IPS-20b (cell line): ENCODE measurements at regions not wholly inside any gene's neighbourhood (a gene's known extent, or its start where the extent isn't known, plus 50 kb on each side); places are given as distances from the start of the nearest gene placed in this dataset.

Source experiments
- H3K27ac ChIP-seq: one replicate; pipeline ENCODE4 v1.5.1; 2013; ENCODE audit warnings: low read length
- H3K27me3 ChIP-seq: 2 replicates; pipeline ENCODE4 v1.6.1; 2013; ENCODE audit warnings: mild to moderate bottlenecking, low read length, inconsistent platforms; ENCODE audit not compliant: insufficient read depth
- H3K36me3 ChIP-seq: 2 replicates; pipeline ENCODE4 v1.6.1; 2013; ENCODE audit warnings: low read depth, mild to moderate bottlenecking, inconsistent platforms, low read length, moderate library complexity; ENCODE audit not compliant: insufficient read depth
- H3K4me1 ChIP-seq: 2 replicates; pipeline ENCODE4 v1.6.1; 2013; ENCODE audit warnings: mild to moderate bottlenecking, control low read depth, inconsistent platforms, low read length, moderate library complexity; ENCODE audit not compliant: insufficient read depth
- H3K4me3 ChIP-seq: 2 replicates; pipeline ENCODE4 v1.5.1; 2013; ENCODE audit warnings: mild to moderate bottlenecking, low read length, inconsistent platforms
- H3K9ac ChIP-seq: 2 replicates; pipeline ENCODE4 v1.6.1; 2013; ENCODE audit warnings: low read depth, mild to moderate bottlenecking, inconsistent platforms, low read length, moderate library complexity
- H3K9me3 ChIP-seq: 2 replicates; pipeline ENCODE4 v1.6.1; 2013; ENCODE audit warnings: mild to moderate bottlenecking, low read depth, low read length, inconsistent platforms; ENCODE audit not compliant: insufficient read depth

DNA sequence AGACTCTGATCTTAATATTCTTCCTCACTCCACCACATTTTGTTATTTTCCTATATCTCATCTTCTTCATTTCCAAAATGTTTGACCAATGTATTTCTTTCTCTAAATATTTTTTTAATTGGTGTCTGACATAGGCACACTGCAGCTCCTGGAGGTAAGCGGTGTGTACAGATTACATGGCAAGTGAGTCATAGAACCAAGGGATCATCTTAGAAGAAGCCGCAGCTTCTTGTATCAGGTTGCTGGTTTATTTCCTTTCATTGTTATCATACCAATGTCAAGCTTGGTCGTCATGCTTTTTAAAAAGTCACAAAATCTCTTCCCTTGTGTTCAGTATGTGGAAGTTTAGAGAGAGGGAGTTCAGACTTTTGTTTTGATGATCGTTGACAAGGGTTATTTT is 526.1 kb upstream of the CDH18 start:
- Histone ChIP-seq H3K9ac (no peak overlapping the region), H3K36me3 (no peaks in the 10 kb centered on the region), H3K27me3 (no peaks in the 10 kb centered on the region), H3K9me3 (no peaks in the 10 kb centered on the region), H3K4me3 (no peak overlapping the region), H3K27ac (no peak overlapping the region), H3K4me1 (no peaks in the 10 kb centered on the region)

DNA sequence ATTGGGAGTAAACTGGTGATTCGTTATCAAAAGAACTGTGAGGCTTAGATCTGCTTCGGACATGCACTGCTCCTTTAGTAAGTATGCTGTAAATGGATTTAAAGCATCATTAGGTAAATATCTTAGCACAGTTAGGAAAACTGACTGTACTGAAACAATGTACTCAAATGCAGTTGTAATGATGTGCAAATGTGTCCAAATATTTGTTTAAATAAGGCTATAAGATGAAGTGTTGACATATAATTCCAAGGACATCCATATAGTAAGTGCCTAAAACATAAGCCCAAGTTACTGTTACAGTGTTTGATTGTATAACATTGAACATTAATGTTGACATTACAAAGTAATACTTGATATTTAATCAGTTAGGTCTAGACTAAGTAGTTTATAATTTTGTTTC is 512.5 kb upstream of the CDH18 start:
- H3K27ac ChIP-seq, result no peak overlapping the region
- no peaks in the 10 kb centered on the region for H3K9me3 ChIP-seq
- no peak overlapping the region for H3K9ac ChIP-seq
- H3K4me1 ChIP-seq, result no peaks in the 10 kb centered on the region
- no peak overlapping the region for H3K4me3 ChIP-seq
- H3K27me3 ChIP-seq, result no peaks in the 10 kb centered on the region
- H3K36me3 ChIP-seq, result no peaks in the 10 kb centered on the region

DNA sequence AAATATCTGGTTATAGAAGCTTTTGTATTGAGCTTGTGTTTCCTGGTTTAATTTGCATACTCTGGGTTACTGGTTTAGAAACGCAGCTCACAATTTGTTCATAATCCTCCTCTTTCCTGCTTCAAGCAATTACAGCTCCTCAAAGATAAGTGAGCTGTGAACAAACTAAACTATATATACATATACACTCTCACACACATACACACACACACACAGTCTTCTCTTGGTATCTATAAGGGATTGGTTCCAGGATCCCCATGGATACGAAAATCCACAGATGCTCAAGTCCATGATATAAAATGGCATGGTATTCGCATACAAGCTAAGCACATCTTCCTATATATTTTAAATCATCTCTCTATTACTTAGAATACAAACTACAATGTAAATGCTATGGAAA is 510.9 kb upstream of the CDH18 start:
- H3K4me3 ChIP-seq, result no peak overlapping the region
- no peak overlapping the region for H3K9ac ChIP-seq
- no peaks in the 10 kb centered on the region for H3K9me3 ChIP-seq
- no peak overlapping the region for H3K27ac ChIP-seq
- no peaks in the 10 kb centered on the region for H3K4me1 ChIP-seq
- no peaks in the 10 kb centered on the region for H3K36me3 ChIP-seq
- H3K27me3 ChIP-seq, result no peaks in the 10 kb centered on the region

DNA sequence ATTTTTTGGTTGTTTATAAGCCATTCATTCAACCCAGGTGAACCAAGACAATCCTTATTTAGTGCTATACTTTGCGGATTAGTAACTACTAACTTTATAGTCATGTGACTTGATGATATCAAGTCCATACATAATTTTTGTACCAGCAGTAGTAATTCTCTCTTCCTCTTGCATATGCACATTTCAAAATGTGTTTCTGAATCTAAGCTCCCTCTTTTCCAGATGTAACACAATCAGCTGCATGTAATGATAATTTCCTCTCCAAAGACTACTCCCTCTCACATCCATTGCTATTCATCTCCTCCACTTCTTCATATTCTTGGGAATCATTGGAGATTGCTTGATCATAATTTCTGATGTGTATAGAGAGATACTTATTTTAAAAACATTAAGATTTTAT is 510.1 kb upstream of the CDH18 start:
- Histone ChIP-seq H3K27me3 (no peaks in the 10 kb centered on the region), H3K27ac (no peak overlapping the region), H3K4me3 (no peak overlapping the region), H3K9me3 (no peaks in the 10 kb centered on the region), H3K36me3 (no peaks in the 10 kb centered on the region), H3K4me1 (no peaks in the 10 kb centered on the region), H3K9ac (no peak overlapping the region)

DNA sequence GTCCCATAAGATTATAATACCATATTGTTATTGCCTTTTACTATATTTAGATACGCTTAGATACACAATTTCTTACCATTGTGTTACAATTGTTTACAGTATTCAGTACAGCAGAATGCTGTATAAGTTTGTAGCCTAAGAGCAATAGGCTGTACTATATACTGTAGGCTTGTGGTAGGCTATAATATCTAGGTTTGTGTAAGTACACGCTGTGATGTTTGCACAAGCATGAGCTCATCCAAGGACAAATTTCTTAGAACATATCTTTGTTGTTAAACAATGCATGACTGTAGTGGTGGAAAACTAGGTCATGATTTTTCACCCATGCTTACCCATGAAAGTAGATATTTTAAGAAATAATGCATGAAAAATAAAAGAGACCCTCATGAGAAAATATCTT is 509.4 kb upstream of the CDH18 start:
- no peaks in the 10 kb centered on the region for H3K27me3 ChIP-seq
- no peak overlapping the region for H3K27ac ChIP-seq
- H3K36me3 ChIP-seq, result no peaks in the 10 kb centered on the region
- no peak overlapping the region for H3K9ac ChIP-seq
- H3K4me1 ChIP-seq, result no peaks in the 10 kb centered on the region
- no peak overlapping the region for H3K4me3 ChIP-seq
- H3K9me3 ChIP-seq, result no peaks in the 10 kb centered on the region

DNA sequence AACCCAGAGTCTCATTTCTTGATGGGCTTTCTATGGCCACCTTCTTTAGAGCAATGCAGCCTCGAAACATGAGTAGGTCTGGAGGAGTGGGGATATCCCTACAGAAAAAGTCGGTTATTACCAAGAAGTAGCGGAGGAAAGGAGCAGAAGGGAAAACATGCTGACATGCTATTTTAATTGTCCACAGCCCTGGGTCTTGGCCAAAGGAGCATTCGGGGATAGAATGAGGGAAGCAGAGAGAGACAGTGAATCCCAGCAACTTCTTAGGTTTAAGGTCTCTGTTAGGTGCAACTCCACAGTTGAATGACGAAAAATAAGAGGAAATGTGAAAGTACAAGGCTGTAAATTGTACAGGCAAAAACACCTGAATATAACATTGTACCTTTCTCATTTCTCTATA is 506.7 kb upstream of the CDH18 start:
- Histone ChIP-seq H3K27ac (no peak overlapping the region), H3K9me3 (no peaks in the 10 kb centered on the region), H3K9ac (no peak overlapping the region), H3K4me1 (no peaks in the 10 kb centered on the region), H3K4me3 (no peak overlapping the region), H3K36me3 (no peaks in the 10 kb centered on the region), H3K27me3 (no peaks in the 10 kb centered on the region)

DNA sequence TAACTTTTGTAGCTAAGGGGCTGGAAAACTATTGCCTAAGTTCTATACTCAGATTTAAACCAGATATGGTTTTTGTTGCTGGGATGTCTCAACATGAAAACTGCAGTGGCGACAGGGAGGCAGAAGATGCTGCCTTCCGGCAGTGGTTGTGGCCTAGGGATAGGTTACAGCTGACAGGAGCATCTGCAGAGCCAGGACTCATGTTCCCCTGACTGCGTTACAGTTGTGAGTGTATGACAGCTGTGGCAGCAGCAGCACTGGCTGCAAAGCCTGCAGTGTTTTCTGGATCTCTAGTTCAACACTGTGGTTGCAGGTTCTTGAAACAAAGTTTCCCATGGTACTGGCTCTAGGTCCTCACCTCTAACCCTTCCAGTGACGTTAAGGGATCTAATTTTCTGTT is 498.8 kb upstream of the CDH18 start:
- no peaks in the 10 kb centered on the region for H3K9me3 ChIP-seq
- H3K9ac ChIP-seq, result no peak overlapping the region
- no peaks in the 10 kb centered on the region for H3K4me1 ChIP-seq
- H3K27ac ChIP-seq, result no peak overlapping the region
- no peak overlapping the region for H3K4me3 ChIP-seq
- H3K36me3 ChIP-seq, result no peaks in the 10 kb centered on the region
- no peaks in the 10 kb centered on the region for H3K27me3 ChIP-seq

DNA sequence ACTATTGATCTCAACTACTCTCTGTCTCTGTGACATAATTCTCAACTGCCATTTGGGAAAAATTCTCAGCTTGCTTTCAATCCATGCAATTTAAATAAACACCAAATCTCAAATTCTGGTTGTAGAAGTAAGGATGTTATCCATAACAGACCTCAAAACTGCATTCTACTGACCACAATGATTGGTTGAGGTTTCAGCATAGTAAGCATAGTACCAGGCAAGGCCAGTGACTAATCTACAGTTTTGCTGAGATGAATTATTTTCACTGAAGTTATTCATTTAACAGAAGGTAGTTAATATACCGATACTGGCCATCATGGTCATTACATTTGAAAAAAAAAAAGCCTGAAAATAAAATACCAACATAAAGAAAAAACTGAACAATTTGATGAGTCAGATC is 488.0 kb upstream of the CDH18 start:
- H3K27ac ChIP-seq, result no peak overlapping the region
- no peaks in the 10 kb centered on the region for H3K4me1 ChIP-seq
- H3K9ac ChIP-seq, result no peak overlapping the region
- H3K9me3 ChIP-seq, result no peaks in the 10 kb centered on the region
- H3K27me3 ChIP-seq, result no peaks in the 10 kb centered on the region
- H3K36me3 ChIP-seq, result no peaks in the 10 kb centered on the region
- no peak overlapping the region for H3K4me3 ChIP-seq

DNA sequence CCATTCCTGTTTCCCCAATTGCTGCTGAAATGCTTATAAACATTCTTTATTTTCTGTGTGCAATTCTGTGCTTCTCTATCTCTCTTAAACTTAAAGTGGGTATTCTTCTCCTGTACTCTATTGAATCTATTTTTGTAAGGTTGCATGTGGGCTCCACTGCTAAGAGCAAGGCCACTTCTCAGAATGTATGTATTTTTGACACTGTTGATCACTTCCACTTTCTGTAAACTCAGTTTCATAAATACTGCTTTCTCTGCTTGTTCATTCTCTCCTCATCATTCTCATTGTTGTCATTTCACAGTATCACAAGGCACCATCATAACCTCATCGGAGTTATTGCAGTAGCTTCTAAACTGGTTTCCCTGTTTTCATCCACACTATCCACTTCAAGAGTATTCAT is 483.0 kb upstream of the CDH18 start:
- Histone ChIP-seq H3K9me3 (no peaks in the 10 kb centered on the region), H3K9ac (no peak overlapping the region), H3K27ac (no peak overlapping the region), H3K36me3 (no peaks in the 10 kb centered on the region), H3K4me3 (no peak overlapping the region), H3K27me3 (no peaks in the 10 kb centered on the region), H3K4me1 (no peaks in the 10 kb centered on the region)

DNA sequence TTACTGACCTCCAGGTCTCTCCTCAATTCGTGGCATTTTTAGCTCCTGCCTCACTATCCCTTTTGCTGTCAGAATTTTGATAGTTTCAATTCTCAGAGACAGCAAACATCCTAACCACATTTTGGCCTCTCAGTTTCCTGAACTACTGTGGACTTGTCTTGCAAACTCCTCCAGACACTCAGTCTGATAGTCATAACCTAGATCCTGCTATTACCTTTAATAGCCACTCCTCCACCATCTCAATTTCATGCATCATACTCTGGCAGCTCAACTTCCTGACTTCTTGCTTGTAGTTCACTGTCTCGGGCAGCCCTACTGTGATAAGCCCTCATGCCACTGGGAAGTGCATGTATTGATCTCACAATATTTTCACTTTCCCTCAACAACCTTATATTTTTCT is 481.8 kb upstream of the CDH18 start:
- Histone ChIP-seq H3K36me3 (no peaks in the 10 kb centered on the region), H3K27ac (no peak overlapping the region), H3K4me1 (no peaks in the 10 kb centered on the region), H3K27me3 (no peaks in the 10 kb centered on the region), H3K9me3 (no peaks in the 10 kb centered on the region), H3K9ac (no peak overlapping the region), H3K4me3 (no peak overlapping the region)

DNA sequence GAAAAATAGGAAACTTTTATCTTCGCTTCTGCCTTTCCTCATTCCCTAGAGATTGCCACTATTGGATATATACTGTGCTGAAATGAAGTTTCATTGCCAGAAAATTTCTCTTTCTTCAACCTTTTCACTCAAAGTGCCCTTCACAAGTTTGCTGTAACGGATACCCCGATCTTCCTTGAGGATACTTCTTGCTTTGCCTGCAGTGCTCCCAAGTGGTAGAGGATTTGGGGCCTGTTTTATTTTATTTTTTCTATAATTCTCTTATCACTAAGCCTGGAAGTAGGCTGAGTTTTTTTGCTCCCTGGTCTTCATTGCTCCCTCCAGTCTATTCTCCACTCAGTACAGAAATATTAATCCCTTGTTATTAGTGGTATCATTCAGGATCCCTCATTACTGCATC is 481.4 kb upstream of the CDH18 start:
- H3K4me1 ChIP-seq, result no peaks in the 10 kb centered on the region
- H3K9me3 ChIP-seq, result no peaks in the 10 kb centered on the region
- no peaks in the 10 kb centered on the region for H3K27me3 ChIP-seq
- no peaks in the 10 kb centered on the region for H3K36me3 ChIP-seq
- H3K9ac ChIP-seq, result no peak overlapping the region
- H3K4me3 ChIP-seq, result no peak overlapping the region
- H3K27ac ChIP-seq, result no peak overlapping the region

DNA sequence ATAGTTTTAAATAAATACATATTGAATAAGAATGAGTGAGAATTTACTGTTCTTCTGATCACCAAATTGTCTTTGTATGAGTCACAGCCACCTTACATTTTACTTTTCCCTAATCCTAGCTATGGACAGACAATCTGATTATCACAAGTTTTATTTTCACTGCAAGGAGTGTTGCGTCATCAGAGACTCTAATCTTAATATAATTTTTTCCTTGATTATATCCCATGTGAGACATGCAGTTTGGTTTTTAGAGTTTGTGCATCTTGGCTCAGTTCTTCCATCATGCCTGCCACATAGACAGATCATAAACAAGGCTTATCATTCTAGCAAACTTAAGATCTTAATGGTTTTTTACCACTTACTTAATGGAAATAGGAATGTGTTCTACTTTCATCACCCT is 478.5 kb upstream of the CDH18 start:
- no peak overlapping the region for H3K27ac ChIP-seq

DNA sequence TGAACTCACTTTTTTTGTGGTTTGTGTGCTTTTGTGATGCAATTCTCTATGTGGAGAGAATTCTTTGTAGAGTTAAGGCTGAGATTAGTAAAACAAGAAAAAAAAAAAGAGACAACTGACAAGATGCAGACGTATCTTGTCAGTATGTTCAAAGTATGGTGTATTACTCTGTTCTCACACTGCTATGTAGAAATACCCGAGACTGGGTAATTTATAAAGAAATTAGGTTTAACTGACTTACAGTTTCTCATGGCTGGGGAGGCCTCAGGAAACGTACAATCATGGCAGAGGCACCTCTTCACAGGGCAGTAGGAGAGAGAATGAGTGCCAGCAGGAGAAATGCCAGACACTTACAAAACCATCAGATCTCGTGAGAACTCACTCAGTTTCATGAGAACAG is 475.2 kb upstream of the CDH18 start:
- H3K27ac ChIP-seq, result no peak overlapping the region
- H3K36me3 ChIP-seq, result no peaks in the 10 kb centered on the region
- no peaks in the 10 kb centered on the region for H3K4me1 ChIP-seq
- no peak overlapping the region for H3K4me3 ChIP-seq
- no peak overlapping the region for H3K9ac ChIP-seq
- no peaks in the 10 kb centered on the region for H3K9me3 ChIP-seq
- no peaks in the 10 kb centered on the region for H3K27me3 ChIP-seq

More for the DNA sequence above, 478.5 kb upstream of the CDH18 start:
- Histone ChIP-seq H3K9ac (no peak overlapping the region), H3K27me3 (no peaks in the 10 kb centered on the region), H3K9me3 (no peaks in the 10 kb centered on the region), H3K4me3 (no peak overlapping the region), H3K36me3 (no peaks in the 10 kb centered on the region), H3K4me1 (no peaks in the 10 kb centered on the region)
